HEK293T (cell line): ENCODE measurements at regions not wholly inside any gene's neighbourhood (a gene's known extent, or its start where the extent isn't known, plus 50 kb on each side); places are given as distances from the start of the nearest gene placed in this dataset.

Experiments
- CTCF ChIA-PET: fragments of 350-600 bp; formaldehyde crosslinking; extraction: SDS; loops from one replicate; lab custom pipeline; 2021; ENCODE audit warnings: antibody characterized with exemption, inconsistent platforms; lab: Yijun Ruan, JAX
- POLR2A ChIA-PET: fragments of 350-600 bp; formaldehyde crosslinking; extraction: SDS; loops from one replicate; lab custom pipeline; 2020; ENCODE audit warnings: antibody characterized with exemption, inconsistent platforms; lab: Yijun Ruan, JAX
- DNase-seq: peaks from one replicate; pipeline ENCODE4 v3.0.0; 2012; ENCODE audit warnings: mixed read lengths; ENCODE audit errors: extremely low spot score
- ARNT ChIP-seq: fragments of 450-650 bp; IDR thresholded peaks from 2 replicates; pipeline ENCODE4 v1.6.1; 2017; ENCODE audit warnings: mild to moderate bottlenecking
- BHLHE40 ChIP-seq: fragments of 450-650 bp; IDR thresholded peaks from 2 replicates; pipeline ENCODE4 v1.6.1; 2016; ENCODE audit warnings: mild to moderate bottlenecking, moderate library complexity, borderline replicate concordance
- CTBP1 ChIP-seq: fragments of 450-650 bp; IDR thresholded peaks from 2 replicates; pipeline ENCODE4 v1.6.1; 2016; ENCODE audit warnings: borderline replicate concordance
- ELF4 ChIP-seq: fragments of 450-650 bp; IDR thresholded peaks from 2 replicates; pipeline ENCODE4 v1.6.1; 2017; ENCODE audit warnings: antibody characterized with exemption
- FOXA1 ChIP-seq: fragments of 450-650 bp; IDR thresholded peaks from 2 replicates; pipeline ENCODE4 v1.6.1; 2016; ENCODE audit warnings: mild to moderate bottlenecking
- FOXK2 ChIP-seq: fragments of 450-650 bp; IDR thresholded peaks from 2 replicates; pipeline ENCODE4 v1.6.1; 2016; ENCODE audit warnings: mild to moderate bottlenecking
- FOXM1 ChIP-seq: fragments of 450-650 bp; IDR thresholded peaks from 2 replicates; pipeline ENCODE4 v1.6.1; 2017; ENCODE audit warnings: mild to moderate bottlenecking, borderline replicate concordance
- HDGF ChIP-seq: fragments of 450-650 bp; IDR thresholded peaks from 2 replicates; pipeline ENCODE4 v1.6.1; 2017; ENCODE audit warnings: antibody characterized with exemption, borderline replicate concordance
- L3MBTL2 ChIP-seq: fragments of 450-650 bp; conservative IDR thresholded peaks from 2 replicates; pipeline ENCODE4 v1.6.1; 2016; ENCODE audit warnings: mild to moderate bottlenecking
- LEF1 ChIP-seq: fragments of 450-650 bp; IDR thresholded peaks from 2 replicates; pipeline ENCODE4 v1.6.1; 2017; ENCODE audit warnings: mild to moderate bottlenecking, borderline replicate concordance
- NFRKB ChIP-seq: fragments of 450-650 bp; IDR thresholded peaks from 2 replicates; pipeline ENCODE4 v1.6.1; 2016; ENCODE audit warnings: mild to moderate bottlenecking, moderate library complexity
- SP1 ChIP-seq: fragments of 450-650 bp; IDR thresholded peaks from 2 replicates; pipeline ENCODE4 v1.6.1; 2017
- SUZ12 ChIP-seq: fragments of 450-650 bp; IDR thresholded peaks from 2 replicates; pipeline ENCODE4 v1.6.1; 2016; ENCODE audit warnings: mild to moderate bottlenecking
- TARDBP ChIP-seq: fragments of 450-650 bp; IDR thresholded peaks from 2 replicates; pipeline ENCODE4 v1.6.1; 2016
- ZNF384 ChIP-seq: fragments of 450-650 bp; IDR thresholded peaks from 2 replicates; pipeline ENCODE4 v1.6.1; 2016
- TF ChIP-seq, protein P1 (sequence below): fragments of 450-650 bp; IDR thresholded peaks from 2 replicates; pipeline ENCODE4 v1.6.1; 2016

DNA sequence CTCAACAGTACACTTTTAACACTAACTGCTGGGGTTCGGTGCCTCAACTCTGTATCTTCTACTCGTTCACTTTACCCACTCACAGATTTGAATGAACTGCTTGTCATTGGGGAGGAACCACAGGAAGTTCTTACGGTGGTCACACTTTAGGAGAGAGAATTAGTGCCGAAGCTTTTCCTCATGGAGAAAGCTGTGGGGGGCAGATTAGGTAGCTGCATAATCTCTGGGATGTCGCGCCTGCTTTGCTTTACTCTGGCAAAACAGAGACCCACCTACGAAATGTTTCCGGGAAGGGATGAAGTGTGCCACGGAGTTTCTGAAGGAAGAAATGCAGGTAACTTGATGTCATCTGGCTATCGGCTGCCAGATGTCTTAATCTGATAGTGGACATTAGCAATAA lies 949.7 kb upstream of the TENM3 start:
- CTCF ChIA-PET = no interaction called here
- TF ChIP-seq ELF4 (no peak), TARDBP (no peak), FOXM1 (no peak), CTBP1 (no peak), HDGF (no peak), FOXK2 (no peak), SUZ12 (no peak), L3MBTL2 (no peak), FOXA1 (no peak), NFRKB (no peak), BHLHE40 (no peak), LEF1 (no peak), ARNT (no peak)
- TF ChIP-seq, protein P1, sequence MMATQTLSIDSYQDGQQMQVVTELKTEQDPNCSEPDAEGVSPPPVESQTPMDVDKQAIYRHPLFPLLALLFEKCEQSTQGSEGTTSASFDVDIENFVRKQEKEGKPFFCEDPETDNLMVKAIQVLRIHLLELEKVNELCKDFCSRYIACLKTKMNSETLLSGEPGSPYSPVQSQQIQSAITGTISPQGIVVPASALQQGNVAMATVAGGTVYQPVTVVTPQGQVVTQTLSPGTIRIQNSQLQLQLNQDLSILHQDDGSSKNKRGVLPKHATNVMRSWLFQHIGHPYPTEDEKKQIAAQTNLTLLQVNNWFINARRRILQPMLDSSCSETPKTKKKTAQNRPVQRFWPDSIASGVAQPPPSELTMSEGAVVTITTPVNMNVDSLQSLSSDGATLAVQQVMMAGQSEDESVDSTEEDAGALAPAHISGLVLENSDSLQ = no peak
- POLR2A ChIA-PET = no interaction called here
- no peak for DNase-seq

DNA sequence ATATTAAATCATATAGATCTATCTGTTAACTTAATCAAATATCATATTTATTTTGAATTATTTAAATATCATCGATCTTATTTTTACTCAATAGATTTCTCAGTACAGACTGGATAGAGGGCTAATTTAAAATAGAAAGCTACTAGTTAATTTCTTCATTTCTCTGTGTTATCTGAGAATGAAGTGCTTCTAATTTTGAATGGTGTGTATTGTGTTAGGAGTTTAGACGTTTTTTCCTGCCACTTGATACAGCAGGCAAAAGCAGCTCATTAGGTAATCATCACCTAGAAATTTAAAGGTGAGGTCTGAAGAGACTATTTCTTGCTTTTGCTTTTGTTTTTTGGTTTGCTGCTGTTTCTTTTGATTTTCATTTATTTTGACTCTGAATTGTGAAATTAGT lies 948.8 kb upstream of the TENM3 start:
- no peak for TF ChIP-seq BHLHE40
- no peak for TF ChIP-seq NFRKB
- TF ChIP-seq CTBP1 = no peak
- TF ChIP-seq ARNT = no peak
- no peak for TF ChIP-seq ZNF384
- no peak for TF ChIP-seq TARDBP
- TF ChIP-seq, protein P1 = no peak
- TF ChIP-seq FOXM1 = no peak
- TF ChIP-seq SUZ12 = no peak
- TF ChIP-seq FOXK2 = no peak
- no peak for TF ChIP-seq ELF4
- TF ChIP-seq HDGF = no peak
- TF ChIP-seq SP1 = no peak
- TF ChIP-seq L3MBTL2 = no peak
- no peak for TF ChIP-seq FOXA1
- no peak for TF ChIP-seq LEF1
- CTCF ChIA-PET = no interaction called here
- no peak for DNase-seq
- POLR2A ChIA-PET = no interaction called here

DNA sequence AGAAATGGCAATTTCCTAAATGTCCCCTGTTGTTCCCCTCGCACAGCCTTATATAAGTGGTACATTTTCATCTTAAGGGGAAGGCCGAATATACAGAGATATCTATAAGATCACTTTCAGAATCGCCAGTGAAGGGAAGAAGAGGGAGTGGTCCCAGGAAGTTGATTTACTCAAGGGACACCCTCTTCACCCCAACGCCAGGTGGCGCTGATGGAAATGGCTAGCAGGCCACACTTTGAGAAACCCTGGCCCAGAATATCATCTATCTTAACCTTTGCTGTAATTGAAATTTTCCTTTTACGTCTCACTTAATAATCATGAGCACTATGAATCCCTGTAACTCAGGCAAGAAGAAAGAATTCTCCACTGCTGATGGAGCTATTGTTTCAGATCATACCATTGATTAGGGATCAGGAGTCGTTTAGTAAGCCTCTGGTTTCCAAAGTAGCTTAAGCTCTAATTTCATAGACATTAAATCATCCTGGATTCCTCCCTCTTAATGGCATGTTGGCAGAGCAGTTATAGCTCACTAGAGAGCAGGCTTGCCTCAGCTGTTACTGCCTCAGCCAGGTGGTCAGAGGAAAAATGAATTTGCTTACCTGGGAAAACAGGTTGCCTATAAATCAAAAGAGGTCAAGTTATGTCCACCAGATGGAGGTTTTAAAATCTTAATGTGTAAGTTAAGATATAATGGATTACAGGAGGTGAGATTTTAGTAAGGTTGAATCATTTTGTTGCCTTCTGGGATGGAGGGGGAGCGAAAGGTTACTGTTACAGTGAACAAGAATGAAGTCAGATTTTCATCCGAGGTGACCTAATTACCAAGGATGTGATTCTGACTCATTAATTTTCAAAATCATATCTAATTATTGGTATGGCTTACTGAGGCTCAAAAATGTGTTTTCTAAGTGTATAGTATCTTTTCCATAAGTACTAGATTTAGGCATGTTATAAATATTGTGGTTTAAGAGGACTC lies 941.2 kb upstream of the TENM3 start:
- DNase-seq = peak; percentile 34
- TF ChIP-seq, protein P1 = peak; percentile 79
- no peak for TF ChIP-seq FOXK2
- POLR2A ChIA-PET = no interaction called here
- CTCF ChIA-PET = interaction anchor here (0.7 to 3.0 kb wide), 4 partner anchors 9 to 576 kb away, joined by 3 to 29 read pairs (median 6); no protein-coding TSS in a partner anchor

DNA sequence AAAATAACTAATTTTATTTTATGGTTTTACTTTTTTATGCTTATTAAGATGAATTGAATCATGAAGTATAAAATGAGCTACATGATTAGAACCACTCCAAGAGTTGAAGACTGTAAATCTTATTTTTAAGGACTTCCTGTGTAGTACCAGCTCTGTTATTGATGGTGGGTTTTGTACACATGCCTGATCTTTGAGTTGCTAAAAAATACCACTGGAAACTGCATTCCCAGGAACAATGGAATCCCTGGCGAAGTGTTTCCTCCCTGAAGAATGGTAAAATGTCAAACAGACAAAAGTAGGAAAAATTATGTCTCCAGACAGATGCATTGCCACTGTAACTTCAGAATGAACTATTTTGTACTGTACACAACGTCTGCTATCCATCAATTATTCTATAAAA lies 935.4 kb upstream of the TENM3 start:
- TF ChIP-seq FOXA1 (no peak), HDGF (no peak)
- ChIA-PET POLR2A (no interaction called here), CTCF (no interaction called here)
- DNase-seq = no peak

DNA sequence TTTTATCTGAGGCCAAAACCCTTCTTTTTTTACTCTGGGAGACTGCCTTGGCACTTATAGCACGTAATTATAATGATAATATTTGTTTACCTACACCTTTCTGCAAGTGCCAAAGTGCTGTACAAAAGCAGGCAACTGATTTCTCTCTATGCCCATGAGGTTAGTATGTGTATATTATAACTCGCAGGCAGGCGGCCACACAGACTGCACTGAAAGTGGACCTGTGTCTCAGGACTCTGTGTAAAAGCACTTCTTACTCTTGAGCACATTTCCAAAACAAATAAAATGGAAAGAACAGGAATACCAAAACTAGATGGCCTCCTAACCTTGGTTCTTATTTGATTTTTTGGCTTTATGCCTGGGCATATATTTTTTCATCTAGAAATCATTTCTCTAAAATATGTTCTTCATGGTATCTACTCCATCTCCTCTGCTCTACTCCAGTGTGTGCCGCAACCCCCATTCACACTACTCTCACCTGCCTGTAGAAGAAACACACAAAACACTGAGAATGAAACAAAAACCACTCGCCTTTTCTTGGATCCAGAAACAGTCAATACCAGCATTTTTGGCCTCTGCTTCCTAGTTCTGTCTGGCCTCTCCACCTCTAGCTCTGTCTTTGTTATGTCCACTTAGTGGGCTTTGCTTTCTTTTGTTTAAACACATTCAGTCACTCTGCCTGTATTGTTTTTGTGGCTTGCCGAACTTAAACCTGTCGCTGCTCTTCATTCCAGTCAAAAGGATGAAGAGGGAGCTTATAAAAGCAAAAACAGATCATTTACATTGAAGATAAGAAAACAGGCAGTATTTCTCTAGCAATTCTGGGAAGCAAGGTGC lies 934.5 kb upstream of the TENM3 start:
- TF ChIP-seq HDGF = no peak
- no peak for TF ChIP-seq FOXM1
- no peak for TF ChIP-seq FOXA1
- no peak for TF ChIP-seq L3MBTL2
- TF ChIP-seq, protein P1 = no peak
- no peak for TF ChIP-seq CTBP1
- TF ChIP-seq SP1 = no peak
- TF ChIP-seq LEF1 = no peak
- no peak for TF ChIP-seq FOXK2
- TF ChIP-seq TARDBP = no peak
- no peak for TF ChIP-seq NFRKB
- TF ChIP-seq ELF4 = no peak
- TF ChIP-seq SUZ12 = no peak
- TF ChIP-seq ARNT = no peak
- DNase-seq = no peak
- POLR2A ChIA-PET = no interaction called here
- CTCF ChIA-PET = interaction anchor here (1.2 kb wide), 1 partner anchor 47 kb away, joined by 4 read pairs; no protein-coding TSS in a partner anchor
